COLO668 (cell line): ENCODE measurements at regions not wholly inside any gene's neighbourhood (a gene's known extent, or its start where the extent isn't known, plus 50 kb on each side); places are given as distances from the start of the nearest gene placed in this dataset.

Experiments used
- DNase-seq: peaks from one replicate; lab custom pipeline; 2025; ENCODE audit not compliant: unreplicated experiment; lab: John Stamatoyannopoulos, UW

DNA sequence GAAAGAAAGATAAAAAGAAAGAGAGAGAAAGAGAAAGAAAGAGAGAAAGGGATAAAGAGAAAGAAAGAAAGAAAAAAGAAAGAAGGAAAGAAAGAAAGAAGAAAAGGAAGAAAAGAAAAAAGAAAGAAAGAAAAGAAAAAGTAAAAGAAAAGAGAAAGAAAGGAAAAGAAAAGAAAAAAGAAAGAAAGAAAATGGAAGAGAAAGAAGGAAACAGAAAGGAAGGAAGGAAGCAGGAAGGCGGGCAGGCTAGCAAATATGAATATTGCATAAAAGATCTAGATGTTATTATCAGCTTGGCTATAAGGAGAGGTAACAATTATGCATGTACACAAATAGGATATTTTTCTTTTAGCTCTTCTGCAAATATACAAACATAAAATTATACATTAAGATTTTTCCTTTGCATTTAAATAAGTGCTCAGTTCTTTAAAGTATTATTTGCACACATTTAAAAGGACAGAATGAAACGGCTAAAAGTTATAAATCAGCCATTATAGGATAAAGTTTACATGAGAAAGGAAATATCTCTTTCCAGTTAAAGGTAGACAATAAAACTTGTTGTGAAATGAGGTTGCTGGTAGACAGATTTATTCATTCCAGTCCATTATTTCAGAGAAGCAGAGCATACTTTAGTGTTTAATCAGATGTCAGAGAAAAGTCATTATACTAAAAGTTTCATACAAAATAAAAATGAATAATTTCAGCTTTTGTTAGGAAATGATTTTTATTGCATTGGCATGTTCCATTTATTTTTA, 511.4 kb downstream of the KCNJ3 start:
- no peak for DNase-seq

DNA sequence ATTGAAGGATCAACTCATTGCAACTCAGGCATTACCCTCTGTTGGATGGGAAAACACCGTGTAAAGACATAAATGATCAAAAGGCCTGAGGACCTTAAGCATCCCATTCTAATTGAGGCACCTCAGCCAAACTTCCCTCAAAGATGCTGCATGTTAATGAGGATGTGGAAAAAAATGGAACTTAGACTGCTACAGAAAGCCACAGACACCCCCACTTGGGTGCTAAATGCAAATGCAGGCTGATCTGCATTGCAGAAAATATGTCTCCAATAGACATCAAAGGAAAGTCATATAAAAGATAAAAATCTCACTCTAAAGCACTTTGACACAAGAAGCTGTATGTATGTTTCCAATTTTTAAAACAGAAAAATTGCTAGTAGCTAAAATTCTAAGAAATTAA, 504.7 kb downstream of the KCNJ3 start:
- no peak for DNase-seq

DNA sequence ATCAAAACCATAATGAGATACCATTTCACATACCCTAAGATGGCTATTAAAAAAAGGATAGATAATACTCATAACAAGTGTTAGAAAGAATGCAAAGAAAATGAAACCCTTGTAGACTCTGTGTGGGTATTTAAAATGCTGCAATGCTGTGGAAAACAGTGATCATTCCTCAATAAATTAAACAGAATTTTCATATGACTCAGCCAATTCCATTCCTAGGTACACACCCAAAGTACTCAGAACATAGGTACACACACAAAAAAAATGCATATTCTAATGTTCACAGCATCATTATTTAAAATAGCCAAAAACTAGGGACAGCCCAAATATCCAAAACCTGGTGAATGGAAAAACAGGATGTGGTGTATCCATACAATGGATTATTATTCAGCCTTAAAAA, 502.3 kb downstream of the KCNJ3 start:
- no peak for DNase-seq

DNA sequence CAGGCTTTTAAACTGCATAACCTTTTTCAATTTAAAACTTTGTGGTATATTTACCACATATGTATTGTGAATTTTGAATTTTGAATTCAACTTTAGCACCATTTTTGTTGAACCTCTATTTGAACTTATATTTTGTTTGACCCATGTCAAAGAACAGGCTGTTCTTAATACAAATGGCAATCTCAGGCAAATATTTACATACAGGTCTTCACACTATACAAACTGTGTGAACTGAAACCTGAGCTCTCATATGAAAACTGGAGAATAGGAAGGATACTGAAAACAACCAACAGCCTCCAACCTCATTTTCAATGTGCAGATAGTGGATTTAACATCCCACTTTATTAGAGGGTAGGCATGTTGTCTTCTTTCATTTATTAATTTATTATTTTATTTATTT, 491.8 kb downstream of the KCNJ3 start:
- DNase-seq = no peak

DNA sequence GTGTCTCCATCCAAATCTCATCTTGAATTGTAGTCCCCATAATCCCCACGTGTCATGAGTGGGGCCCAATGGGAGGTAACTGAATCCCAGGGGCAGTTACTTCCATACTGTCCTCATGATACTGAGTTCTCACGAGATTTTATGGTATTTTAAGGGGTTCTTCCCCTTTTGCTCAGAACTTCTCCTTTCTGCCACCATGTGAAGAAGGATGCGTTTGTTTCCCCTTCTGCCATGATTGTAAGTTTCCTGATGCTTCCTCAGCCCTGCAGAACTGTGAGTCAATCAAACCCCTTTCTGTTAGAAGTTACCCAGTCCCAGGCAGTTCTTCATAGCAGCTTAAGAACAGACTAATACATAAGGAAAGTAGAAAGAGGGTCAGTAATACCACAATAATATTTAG, 480.4 kb downstream of the KCNJ3 start:
- no peak for DNase-seq

DNA sequence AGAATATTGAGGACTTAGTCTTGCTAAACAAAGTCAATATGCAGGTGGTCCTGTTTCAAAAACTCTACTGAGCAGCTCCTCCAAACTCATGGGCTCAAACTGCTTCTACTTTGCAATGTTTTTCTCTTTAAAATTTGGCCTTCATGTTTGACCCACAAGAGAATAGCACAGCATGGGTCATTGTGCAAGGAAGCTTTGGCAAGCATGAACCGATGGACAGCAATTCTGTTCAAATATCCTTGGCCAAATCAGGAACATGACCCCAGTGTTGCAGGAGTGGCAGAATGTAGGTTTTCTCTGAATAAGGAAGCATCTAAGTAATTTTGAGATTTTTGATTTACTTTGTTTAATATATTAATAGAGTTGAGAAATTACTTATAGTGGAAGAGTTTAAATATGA, 477.9 kb downstream of the KCNJ3 start:
- DNase-seq = no peak

DNA sequence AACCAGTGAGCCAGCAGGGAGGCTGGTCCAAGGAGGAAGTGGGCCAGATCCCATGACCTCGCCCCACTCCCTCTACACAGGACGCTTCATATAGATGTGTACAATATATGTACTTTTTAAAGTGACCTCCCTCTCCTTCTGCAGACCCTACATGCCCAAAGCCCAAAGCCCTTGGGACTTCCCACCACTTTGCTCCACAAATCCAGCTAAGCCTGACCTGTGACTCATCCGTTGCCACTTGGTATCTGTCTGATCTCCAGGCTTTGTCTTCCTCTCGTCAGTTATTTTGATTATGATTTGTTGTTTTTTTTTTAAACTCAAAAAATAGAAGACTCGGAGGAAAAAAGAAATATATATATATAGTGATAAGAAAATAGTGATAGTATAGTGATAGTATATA, 470.8 kb downstream of the KCNJ3 start:
- no peak for DNase-seq

DNA sequence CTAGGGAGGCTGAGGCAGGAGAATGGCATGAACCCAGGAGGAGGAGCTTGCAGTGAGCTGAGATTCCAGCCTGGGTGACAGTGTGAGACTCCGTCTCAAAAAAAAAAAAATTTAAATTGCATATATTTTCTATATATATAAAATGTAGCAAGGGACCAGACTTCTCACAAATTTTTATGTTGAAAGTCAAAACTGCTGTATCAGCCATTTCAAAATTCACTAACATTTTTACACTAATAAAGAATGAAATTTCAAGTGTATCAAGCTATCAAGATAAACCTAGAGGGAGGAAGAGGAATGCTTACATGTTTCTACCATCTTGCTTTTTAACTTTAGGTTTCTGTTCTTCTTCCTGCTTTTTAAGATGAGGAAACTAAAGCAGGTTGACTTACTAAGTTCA, 464.0 kb downstream of the KCNJ3 start:
- DNase-seq = no peak

DNA sequence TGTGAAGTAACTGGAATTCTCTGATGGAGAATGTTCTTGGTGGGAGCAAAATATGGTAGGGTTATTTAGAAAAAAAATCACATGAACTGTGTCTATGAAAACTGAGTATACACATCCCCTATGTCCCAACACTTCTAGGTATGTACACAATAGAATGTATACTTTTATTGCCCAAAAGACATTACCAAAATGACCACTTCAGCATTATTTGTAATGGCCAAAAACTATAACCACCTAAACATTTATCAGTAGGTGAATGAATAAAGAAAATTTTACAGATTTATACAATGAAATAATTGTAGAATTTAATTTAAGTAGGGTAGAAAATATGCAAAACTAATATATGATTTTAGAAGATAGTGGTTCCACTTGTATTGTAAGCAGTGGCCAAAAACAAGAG, 462.8 kb downstream of the KCNJ3 start:
- DNase-seq = no peak

DNA sequence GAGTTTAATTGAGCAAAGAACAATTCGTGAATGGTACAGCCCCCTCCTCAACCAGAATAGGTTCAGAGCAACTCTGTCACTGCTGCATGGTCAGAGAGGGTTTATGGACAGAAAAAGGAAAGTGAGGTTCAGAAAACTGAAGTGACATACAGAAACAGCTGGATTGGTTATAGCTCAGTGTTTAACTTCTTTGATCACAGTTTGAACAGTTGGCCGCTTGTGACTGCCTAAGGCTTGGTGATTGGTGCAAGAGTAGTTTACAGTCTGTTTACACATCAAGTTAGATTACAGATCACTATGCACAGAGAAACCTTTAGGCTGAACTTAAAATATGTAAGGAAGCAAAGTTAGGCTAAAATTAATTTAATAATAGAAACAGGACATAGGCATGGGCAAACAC, 459.2 kb downstream of the KCNJ3 start:
- no peak for DNase-seq

DNA sequence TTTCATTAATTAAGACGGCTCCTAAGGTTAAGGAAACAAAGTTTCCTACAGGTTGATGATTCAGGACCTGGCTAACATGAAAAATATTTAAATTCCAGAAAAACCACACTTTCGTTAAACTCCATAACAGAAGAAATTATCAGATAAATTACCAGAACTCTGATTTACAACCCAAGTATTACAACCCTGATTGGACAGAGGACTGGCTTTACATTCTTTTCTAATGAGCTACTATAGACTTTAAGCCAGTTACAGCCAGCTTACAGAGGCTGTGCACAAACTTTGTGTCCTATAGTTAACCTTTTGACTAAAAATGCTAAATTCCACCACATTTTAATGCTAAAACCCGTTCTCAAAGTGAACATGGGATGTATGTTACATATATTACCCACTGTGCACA, 458.6 kb downstream of the KCNJ3 start:
- no peak for DNase-seq

DNA sequence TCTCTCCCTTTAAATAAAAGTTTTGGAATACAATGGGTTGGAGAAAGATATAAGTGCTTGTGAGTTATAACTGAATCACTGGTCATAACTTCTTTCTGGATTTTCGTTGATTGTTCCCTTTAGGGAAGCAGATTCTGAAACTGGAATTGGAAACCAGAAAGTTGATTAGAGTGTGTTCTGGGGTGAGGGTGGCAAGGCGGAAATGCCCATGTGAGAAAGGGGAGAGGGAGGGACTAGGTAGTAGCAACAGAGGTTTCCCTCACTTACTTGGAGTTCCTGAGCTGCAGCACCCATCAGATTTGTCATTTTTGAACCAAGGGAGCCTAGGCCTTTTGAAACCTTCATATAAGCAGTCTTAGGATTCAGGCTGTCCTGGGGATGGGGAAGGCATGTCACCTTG, 453.4 kb downstream of the KCNJ3 start:
- no peak for DNase-seq

DNA sequence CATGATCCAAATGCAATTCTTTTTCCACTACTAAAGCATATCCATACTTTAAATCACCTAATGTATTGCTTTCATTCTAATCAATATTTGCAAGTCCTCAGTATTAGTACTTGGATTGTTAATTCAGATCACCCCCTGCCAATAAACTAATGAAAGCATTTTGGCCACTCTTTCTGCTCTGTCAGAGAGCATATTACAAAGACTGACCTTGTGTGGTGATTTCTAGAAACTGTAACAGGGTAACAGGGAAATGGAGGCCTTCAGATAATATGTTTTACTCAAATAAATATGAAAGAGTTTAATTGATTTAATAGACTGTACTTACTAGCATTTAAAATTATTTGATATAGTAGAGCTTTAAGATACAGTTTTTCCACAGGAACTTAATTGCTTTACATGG, 453.0 kb downstream of the KCNJ3 start:
- no peak for DNase-seq

DNA sequence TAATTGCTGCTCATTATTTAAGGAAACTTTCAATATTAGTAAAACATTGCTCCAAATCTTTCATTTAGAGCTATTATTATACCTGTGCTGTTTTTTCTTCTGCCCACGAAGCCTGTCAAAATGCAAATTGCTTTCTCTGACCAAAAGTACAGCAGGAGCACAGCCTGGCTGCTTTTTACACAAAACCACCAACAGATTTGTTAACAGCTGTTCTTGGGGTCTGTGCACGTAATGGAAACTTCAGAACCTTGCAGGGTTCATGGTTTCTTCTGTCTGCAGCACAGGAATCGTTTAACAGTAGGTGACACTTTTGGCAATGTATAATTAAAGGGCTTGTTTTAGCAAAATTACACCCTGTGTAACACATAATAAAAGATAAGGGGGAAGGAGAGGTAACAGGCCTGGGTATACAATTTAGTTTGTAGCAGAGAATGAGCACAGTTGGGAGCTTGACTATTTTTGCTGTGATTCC, 447.3 kb downstream of the KCNJ3 start:
- peak; percentile 18 for DNase-seq

DNA sequence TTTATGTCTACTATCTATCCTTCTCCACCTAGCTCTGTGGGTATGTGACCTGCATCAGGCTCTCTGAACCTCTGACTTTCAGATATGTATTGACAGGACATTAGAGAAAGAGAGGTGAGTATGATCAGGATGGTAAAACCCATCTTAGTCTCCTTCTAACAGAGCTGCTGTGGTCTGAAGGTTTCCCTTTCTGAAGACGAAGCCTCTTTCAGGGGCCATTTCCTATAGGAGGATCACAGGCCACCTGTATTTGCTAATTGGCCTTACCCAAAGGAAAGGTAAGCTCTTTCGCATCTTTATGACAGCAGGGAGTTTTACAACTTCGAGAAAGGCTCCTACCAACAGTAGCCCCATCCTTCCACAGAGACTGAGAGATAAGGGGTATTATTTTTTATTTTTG, 442.9 kb downstream of the KCNJ3 start:
- DNase-seq = no peak

DNA sequence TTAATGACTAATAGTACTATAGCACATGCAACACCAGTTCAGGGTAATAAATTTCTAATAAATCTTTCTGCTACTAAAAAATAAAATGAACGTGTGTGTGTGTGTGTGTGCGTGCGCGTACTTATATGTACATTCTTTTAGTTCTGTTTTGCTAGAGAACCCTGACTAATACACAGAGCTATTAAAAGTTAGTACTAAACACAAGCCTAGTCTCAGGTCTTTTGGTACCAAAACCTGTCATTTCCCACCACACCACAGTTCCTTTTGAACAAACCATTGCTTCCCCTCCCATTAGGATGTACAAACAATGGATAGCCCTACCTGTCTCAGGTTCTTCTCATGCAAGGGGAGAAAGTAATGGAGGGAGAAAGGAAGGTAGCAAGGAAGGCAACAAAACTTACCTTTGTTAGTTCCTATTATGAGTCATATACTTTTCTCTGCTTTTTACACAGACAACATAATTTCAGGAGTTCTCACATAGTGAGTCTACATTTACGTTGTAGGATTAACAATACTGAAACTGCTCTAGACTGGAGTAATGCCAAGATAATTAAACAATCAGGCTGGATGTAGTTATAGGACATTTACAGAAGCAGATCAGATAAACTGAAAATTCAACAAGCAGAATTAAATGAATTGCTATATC, 427.2 kb downstream of the KCNJ3 start:
- DNase-seq = no peak

DNA sequence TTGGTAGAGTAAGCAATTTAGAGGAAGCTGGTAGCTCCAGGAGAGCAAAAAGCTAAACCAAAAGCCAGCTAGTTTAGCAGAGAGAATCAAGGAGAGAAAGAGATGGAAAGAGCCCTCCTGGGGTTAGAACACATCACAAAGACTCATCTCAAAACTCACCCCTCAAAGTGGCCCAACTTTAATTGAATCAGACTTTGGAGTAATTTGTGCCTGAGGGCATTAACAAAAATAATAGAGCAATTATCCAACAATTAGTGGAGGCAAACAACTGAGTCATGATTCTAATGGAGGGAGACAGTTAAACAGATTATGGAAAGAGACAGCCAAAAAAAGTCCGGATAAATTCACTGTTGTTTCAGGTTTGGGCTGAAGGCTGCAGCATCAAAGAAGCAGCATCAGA, 417.4 kb downstream of the KCNJ3 start:
- no peak for DNase-seq

DNA sequence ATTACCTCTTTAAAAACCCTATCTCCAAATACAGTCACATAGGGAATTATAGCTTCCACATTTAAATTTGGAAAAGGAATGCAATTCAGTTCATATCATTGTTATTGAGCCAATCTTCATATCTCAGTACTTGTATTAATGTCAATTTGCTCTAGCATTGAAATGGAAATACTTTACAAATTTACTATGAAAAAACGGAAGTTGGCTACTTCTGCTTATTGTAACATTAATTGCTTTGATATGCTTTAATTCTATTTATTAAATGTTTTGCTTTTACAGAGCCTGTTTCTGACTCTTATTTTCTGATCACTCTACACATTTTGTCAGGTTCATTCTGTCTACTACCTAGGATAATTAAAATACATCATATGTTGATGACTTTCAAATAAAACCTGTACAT, 412.6 kb downstream of the KCNJ3 start:
- no peak for DNase-seq

DNA sequence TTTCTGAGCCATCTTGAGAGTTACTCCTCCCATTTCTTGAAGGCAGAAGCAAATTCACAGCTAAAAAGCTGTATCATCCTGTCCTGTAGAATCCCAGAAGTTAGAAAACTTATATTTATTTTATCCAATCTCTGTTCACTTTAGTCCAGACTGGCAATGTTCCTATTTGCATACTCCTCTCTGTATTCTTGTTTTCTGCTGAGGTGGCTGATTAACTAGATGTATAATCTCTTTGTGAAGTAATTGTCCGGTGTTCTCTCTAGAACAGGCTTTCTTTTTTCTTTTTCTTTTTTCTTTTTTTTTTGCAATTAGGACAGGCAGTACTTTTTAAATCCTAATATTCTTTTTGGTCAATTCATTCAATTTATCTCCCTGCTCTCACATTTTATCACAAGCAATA, 411.0 kb downstream of the KCNJ3 start:
- DNase-seq = no peak

DNA sequence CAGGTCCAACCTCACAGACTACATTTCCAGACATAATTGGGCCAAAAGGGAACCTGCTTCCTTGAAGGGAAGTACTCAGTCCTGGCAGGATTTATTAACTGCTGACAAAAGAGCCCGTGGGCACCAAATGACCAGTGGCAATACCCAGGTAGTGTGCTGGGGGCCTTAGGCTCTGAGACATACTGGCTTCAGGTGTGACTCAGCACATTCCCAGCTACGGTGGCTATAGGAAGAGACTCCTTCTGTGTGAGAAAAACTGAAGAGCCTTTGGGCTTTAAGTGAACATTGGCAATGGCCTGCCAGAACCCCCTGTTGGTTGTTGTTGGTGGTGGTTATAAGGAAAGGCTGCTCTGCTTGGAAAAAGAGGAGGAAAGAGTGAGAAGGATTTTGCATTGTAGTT, 401.8 kb downstream of the KCNJ3 start:
- no peak for DNase-seq

DNA sequence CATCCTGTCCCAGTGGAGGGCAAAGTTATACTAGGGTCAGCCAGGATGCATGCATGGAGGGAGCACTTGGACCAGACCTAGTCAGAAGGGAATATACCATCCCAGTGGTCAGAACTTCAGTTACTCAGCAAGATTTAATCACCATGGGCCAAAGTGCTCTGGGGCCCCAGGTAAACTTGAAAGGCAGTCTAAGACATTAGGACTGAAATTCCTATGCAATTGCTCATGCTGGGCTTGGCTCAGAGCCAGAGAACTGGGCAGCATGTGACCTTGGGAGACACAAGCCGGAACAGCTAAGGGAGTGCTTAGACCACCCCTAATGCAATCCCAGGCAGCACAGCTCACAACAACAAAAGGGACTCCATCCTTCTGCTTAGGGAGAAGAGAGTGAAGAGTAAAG, 401.3 kb downstream of the KCNJ3 start:
- no peak for DNase-seq

DNA sequence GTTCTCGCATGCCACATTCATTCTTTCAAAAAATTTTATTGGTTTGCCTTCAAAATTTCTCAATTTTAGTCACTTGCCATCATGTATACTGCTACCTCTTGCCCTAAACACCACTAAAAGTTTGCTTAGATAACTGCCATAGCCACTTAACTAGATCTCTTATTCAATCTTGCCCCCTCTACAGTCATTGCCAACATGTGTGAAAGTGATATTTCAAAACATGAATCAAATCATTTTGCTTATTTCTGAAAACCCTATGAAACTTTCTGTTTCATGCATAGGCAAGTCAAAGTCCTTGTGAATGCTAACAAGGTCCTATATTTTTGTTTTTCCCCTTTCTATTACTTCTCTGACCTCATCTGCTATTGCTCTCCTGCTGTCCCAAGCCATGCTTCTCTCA, 397.1 kb downstream of the KCNJ3 start:
- no peak for DNase-seq

DNA sequence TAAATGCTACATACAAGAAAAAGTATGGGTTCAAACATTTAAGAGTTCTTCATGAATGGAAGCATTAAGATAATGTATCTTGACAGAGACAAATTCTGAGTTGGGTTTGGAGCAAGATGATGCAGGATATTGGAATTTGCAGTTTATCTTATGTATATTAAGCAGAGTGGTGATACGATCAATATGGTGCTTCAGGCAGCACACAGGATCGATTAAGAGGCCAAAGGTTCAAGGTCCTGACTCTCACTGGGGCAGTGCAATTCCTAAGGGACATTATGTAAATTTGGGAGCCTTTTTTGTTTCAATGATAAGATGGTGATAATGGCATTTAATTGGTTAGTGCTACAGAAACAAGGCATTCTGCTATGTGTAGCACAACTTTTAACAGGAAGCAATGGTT, 381.9 kb downstream of the KCNJ3 start:
- DNase-seq = no peak
